ENCODE measurements at regions not wholly inside any gene's neighbourhood (a gene's known extent, or its start where the extent isn't known, plus 50 kb on each side); places are given as distances from the start of the nearest gene placed in this dataset.

- peak; percentile 94 for TF ChIP-seq CHD7 (IDR thresholded peaks at IDR 0.05; ENCODE audit: insufficient replicate concordance, low read length)
- no peak for TF ChIP-seq YY1 (IDR thresholded peaks at IDR 0.05; ENCODE audit: low read depth, low read length)
- TF ChIP-seq SP4 (IDR thresholded peaks at IDR 0.05; ENCODE audit: low read length), result no peak
- TF ChIP-seq EZH2 (IDR thresholded peaks at IDR 0.05; ENCODE audit: low read depth, low read length, severe bottlenecking), result no peak
- no peak for TF ChIP-seq HDAC6 (IDR thresholded peaks at IDR 0.05; ENCODE audit: low read depth, low read length)
- no peak for TF ChIP-seq CTBP2 (IDR thresholded peaks at IDR 0.05; ENCODE audit: borderline replicate concordance, insufficient read depth, insufficient read length, low read length)
- TF ChIP-seq JUN (IDR thresholded peaks at IDR 0.05; ENCODE audit: low read depth, low read length), result no peak
- no peak for TF ChIP-seq SIN3A (conservative IDR thresholded peaks at IDR 0.05 in 1 of 2, IDR thresholded peaks at IDR 0.05 in 1 of 2; ENCODE audit: low read depth in 1 of 2, low read length in 2 of 2)
- peak; percentile 98 for TF ChIP-seq NANOG (IDR thresholded peaks at IDR 0.05; ENCODE audit: insufficient read depth, low read depth, low read length, poor library complexity, severe bottlenecking)
- no peak for TF ChIP-seq KDM5A (IDR thresholded peaks at IDR 0.05; ENCODE audit: low read length)
- no peak for TF ChIP-seq CEBPB (IDR thresholded peaks at IDR 0.05; ENCODE audit: low read depth, low read length)
Observed at GRCh38 chr18:35851286-35851970, 121.1 kb upstream of the RMP24 start (continued).
